ENCODE measurements at regions not wholly inside any gene's neighbourhood (a gene's known extent, or its start where the extent isn't known, plus 50 kb on each side); places are given as distances from the start of the nearest gene placed in this dataset.

DNA sequence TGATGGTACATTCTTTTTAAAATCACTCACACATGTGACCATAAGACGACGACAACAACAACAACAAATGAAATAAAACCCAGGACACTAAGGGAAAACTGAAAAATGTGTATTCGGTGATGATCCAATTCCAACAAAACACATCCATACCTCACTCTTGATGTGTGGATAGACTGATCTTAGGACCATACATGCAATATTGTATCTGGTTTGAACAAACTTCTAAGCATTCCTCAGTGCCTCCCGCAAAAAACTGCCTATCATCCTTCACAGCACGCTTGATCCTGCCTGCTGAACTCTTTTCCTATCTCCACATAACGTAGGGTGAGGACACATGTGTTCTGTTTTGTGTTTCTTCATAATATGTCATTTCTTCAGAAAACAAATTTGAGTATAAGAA is 415.2 kb downstream of the KCTD12 start:
- H3K4me1 Mint-ChIP-seq: no peaks in the 10 kb centered on the region
- H3K4me3 Mint-ChIP-seq: no peak overlapping the region
- H3K27ac Mint-ChIP-seq: no peak overlapping the region
- ATAC-seq (replicated peaks): no peak
- H3K36me3 Mint-ChIP-seq (ENCODE audit: low read depth): no peaks in the 10 kb centered on the region
- peaks cover 16% of the 10 kb centered on the region for H3K27me3 Mint-ChIP-seq
- H3K9me3 Mint-ChIP-seq: no peaks in the 10 kb centered on the region

DNA sequence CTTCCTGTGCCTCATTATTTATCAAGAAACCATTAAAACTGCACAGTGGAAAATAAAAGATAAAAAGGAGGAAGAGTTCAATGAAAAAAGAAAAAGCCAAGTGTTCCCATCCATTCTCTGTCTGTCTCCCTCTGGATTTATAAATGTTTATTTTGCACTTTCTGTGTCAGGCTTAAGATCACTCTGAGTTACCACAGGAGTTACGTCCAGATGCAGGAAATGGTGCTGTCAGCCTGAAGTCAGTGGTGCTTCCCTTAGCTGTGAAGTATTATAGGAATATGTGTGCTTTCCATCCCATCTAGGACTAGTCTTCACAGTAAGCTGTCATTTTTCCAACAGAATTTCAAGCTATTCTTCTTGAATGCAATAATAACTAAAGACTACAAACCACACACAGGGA is 420.2 kb downstream of the KCTD12 start:
- Mint-ChIP-seq H3K4me1 (no peaks in the 10 kb centered on the region), H3K4me3 (no peak overlapping the region), H3K9me3 (no peaks in the 10 kb centered on the region), H3K27ac (no peak overlapping the region), H3K27me3 (peaks cover 9% of the 10 kb centered on the region), H3K36me3 (ENCODE audit: low read depth) (no peaks in the 10 kb centered on the region)
- no peak for ATAC-seq (replicated peaks)

DNA sequence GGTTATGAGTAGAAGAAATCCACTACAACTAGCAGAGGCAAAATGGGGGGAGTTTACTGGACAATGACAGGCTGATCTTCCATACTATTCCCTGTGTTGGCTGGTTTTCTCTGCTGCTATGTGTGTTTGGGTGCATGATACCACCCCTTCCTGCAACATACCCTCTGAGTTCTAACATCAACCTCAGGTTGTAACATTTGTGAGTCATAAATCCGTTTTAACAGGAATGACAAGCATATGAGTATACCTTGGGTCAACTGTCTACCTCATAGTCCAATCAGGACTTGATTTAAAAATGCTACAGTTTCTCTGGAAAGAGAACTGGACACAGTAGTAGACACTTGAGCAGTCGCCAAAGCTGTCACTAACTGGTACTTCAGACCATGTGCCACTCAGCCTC is 422.9 kb downstream of the KCTD12 start:
- H3K27ac Mint-ChIP-seq: no peak overlapping the region
- H3K27me3 Mint-ChIP-seq: peaks cover 9% of the 10 kb centered on the region
- no peaks in the 10 kb centered on the region for H3K36me3 Mint-ChIP-seq (ENCODE audit: low read depth)
- no peaks in the 10 kb centered on the region for H3K9me3 Mint-ChIP-seq
- ATAC-seq (replicated peaks): no peak
- H3K4me1 Mint-ChIP-seq: no peaks in the 10 kb centered on the region
- no peak overlapping the region for H3K4me3 Mint-ChIP-seq

DNA sequence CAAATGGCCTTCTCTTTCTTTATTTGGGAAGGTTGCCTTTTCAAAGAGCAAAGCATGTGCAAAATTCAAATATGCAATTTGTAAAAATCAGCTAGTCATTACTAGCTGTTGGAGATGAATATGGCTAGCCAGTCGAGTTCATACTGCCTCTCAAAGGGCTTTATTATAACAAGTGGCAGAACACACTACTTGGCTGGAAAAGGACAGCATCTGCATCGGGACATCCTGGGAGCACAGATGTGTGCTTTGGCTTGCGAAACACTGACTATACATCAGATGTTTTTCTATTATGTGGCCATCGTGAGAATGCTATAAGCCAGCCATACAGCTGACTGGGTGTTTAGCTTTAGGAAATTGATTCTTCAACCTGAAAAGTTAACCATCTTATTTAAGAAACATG is 424.2 kb downstream of the KCTD12 start:
- Mint-ChIP-seq H3K27ac (no peak overlapping the region), H3K36me3 (ENCODE audit: low read depth) (no peaks in the 10 kb centered on the region), H3K4me3 (no peak overlapping the region), H3K9me3 (no peaks in the 10 kb centered on the region), H3K27me3 (peaks cover 5% of the 10 kb centered on the region), H3K4me1 (no peaks in the 10 kb centered on the region)
- no peak for ATAC-seq (replicated peaks)

DNA sequence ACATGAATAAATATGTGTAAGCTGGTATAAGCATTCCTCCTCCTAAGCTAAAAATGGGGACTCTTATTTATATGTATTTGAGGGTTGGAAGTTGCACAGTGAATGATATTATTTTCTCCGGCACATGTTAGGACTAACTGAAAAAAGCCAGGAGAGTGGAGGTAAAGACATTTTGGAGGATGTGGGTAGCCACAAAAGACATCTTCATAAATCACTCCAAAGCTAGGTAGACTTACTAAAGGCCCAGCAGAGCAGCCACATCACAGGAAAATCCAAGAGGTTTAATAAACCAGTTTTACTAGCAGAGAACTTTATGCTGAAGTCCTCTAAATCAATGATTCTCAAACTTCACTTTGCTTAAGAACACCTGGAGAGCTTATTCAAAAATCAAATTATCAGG is 424.7 kb downstream of the KCTD12 start:
- H3K27me3 Mint-ChIP-seq: peaks cover 1% of the 10 kb centered on the region
- no peak overlapping the region for H3K4me3 Mint-ChIP-seq
- no peaks in the 10 kb centered on the region for H3K36me3 Mint-ChIP-seq (ENCODE audit: low read depth)
- no peak for ATAC-seq (replicated peaks)
- no peaks in the 10 kb centered on the region for H3K9me3 Mint-ChIP-seq
- no peaks in the 10 kb centered on the region for H3K4me1 Mint-ChIP-seq
- H3K27ac Mint-ChIP-seq: no peak overlapping the region

DNA sequence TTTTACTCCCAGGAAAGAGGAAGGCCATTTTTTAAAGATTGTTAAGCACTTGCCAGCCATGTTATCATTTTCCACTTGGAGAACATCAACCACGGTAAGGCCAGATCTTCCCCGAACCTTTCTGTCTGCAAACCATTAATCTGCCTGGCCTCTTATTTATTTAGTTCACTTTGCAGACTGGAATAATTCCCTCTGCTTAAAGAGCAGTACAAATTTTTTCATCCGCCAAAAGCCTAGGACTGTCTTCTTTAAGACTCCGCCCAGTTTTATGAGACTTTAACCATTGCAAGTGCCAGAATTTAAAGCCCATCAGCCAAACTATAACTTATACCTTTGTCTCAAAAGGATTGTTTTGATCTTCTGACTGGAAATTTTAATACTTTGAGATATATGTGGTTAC is 426.3 kb downstream of the KCTD12 start:
- no peaks in the 10 kb centered on the region for H3K4me1 Mint-ChIP-seq
- H3K36me3 Mint-ChIP-seq (ENCODE audit: low read depth): no peaks in the 10 kb centered on the region
- H3K9me3 Mint-ChIP-seq: no peaks in the 10 kb centered on the region
- no peak overlapping the region for H3K4me3 Mint-ChIP-seq
- no peaks in the 10 kb centered on the region for H3K27me3 Mint-ChIP-seq
- ATAC-seq (replicated peaks): no peak
- H3K27ac Mint-ChIP-seq: no peak overlapping the region

DNA sequence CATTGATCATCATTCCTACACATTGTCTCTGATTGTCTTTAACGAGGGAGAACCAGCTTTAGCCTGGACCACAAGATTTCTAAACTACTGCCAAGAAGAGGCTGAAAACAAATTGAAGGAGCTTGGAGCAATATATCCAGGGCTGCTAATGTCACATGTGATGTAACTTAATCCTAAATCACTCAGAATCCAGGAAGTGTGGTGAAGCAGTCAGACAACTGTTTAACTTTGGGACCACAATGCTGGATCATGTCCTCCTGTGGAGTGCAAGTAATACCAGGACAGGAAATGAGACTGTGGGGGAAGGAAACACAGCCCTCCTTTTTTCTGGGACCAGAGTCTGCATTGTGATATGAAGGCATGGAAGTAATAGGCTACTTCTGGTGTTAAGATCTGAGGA is 430.2 kb downstream of the KCTD12 start:
- Mint-ChIP-seq H3K36me3 (ENCODE audit: low read depth) (no peaks in the 10 kb centered on the region), H3K4me1 (no peaks in the 10 kb centered on the region), H3K27me3 (no peaks in the 10 kb centered on the region), H3K27ac (no peak overlapping the region), H3K9me3 (peaks cover 8% of the 10 kb centered on the region), H3K4me3 (no peak overlapping the region)
- ATAC-seq (replicated peaks): no peak

DNA sequence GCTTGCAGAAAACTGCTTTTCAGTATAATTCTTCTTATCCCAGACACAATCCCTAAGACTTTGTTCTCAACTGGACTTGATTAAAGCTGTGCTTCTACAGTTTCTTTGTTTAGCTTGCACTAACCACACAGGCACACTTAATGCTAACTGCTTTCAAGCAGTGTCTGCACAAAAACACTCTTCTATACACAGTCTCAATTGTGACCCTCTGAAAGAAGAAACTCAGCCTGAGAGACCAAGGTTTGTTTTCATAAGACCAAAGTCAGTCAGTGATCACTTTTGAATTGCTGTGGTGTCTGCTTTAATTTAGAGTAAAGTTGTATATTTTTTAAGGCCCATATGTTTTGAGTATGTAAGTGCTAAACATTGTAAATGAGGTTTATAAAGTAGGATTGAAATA is 431.2 kb downstream of the KCTD12 start:
- no peaks in the 10 kb centered on the region for H3K36me3 Mint-ChIP-seq (ENCODE audit: low read depth)

DNA sequence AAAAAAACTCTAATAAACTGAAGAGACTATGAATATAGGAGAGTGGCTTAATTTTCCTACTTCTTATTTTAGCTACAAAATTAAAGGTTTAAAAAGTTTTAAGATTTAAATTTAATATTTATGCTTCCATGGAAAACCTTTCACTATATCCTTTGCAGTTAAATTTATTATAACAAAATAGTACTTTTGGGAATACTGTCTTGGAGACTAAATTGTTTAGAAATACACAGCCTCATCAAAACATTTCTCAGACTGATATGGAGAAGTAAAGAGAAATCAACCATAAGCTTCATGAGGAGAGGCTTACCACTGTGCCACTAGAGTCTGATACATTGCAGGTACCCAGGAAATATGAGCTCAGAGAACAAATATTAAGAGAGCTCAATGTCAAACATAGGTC is 436.5 kb downstream of the KCTD12 start:
- Mint-ChIP-seq H3K27me3 (no peaks in the 10 kb centered on the region), H3K4me3 (no peak overlapping the region), H3K36me3 (ENCODE audit: low read depth) (no peaks in the 10 kb centered on the region), H3K9me3 (peaks cover 12% of the 10 kb centered on the region), H3K4me1 (no peaks in the 10 kb centered on the region), H3K27ac (no peak overlapping the region)
- ATAC-seq (replicated peaks): no peak

More for the DNA sequence above, 431.2 kb downstream of the KCTD12 start:
- H3K27me3 Mint-ChIP-seq: no peaks in the 10 kb centered on the region
- no peak overlapping the region for H3K27ac Mint-ChIP-seq
- peaks cover 12% of the 10 kb centered on the region for H3K9me3 Mint-ChIP-seq
- H3K4me1 Mint-ChIP-seq: no peaks in the 10 kb centered on the region
- no peak for ATAC-seq (replicated peaks)
- no peak overlapping the region for H3K4me3 Mint-ChIP-seq

DNA sequence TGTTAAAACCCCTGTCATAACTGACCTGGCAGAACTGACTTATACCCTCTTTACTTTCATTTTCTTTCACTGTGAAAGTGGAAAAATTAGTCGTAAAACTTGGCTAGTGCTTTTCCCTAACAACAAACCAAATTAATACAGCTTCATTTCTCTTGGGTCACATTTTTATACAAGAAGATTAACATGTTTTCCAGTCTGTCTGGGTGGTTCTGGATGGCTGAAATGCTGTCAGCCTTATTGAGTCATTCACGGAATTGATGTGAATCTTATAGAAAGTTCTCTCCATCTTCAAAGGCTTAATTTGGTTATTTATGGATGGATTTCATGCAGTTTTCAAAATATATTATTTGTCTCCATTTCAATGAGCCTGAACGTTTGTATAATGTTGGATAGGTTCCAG is 440.0 kb downstream of the KCTD12 start:
- Mint-ChIP-seq H3K36me3 (ENCODE audit: low read depth) (no peaks in the 10 kb centered on the region), H3K9me3 (peaks cover 5% of the 10 kb centered on the region), H3K4me1 (no peaks in the 10 kb centered on the region), H3K27ac (no peak overlapping the region), H3K4me3 (no peak overlapping the region), H3K27me3 (no peaks in the 10 kb centered on the region)
- ATAC-seq (replicated peaks): no peak

DNA sequence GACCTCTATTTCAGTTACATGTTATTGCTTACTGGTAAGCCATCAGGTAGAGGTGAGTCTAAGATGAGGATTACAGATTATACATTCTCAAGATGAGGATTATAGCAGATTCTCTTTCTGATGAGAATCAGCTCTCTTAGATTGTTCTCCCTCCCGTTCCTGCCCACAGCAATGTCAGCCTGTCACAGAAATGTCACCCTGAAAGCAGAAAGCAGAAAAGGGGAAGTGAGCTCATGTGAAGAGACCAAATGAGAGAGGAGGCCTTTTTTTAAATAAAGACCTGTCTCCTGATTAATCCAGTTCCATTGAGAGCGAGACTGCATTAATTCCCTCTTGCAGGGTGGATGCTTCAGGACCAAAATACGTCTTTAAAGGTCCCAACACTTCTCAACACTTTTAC is 445.6 kb downstream of the KCTD12 start:
- ATAC-seq (replicated peaks): no peak
- Mint-ChIP-seq H3K27me3 (peaks cover 7% of the 10 kb centered on the region), H3K9me3 (no peaks in the 10 kb centered on the region), H3K4me3 (no peak overlapping the region), H3K27ac (no peak overlapping the region), H3K36me3 (ENCODE audit: low read depth) (no peaks in the 10 kb centered on the region), H3K4me1 (no peaks in the 10 kb centered on the region)

DNA sequence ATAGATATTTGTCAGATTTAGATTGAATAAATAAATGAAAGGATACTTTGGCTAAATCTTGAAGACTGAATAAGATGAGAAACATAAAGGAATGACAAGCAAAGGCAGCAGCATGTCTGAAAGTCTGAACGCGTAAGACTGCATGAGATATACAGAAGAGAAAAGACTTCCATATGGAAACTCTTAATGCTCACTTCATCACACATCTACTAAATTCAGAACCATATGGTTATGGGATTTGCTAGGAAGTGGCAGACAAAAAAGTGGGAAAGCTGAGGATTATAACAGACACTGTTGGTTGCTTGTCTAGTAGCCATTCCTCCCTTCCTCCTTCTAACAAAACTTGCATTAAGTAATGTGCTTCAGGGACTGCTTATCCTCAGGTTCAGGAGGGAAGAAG is 446.7 kb downstream of the KCTD12 start:
- Mint-ChIP-seq H3K9me3 (no peaks in the 10 kb centered on the region), H3K27me3 (peaks cover 7% of the 10 kb centered on the region), H3K36me3 (ENCODE audit: low read depth) (no peaks in the 10 kb centered on the region), H3K4me3 (no peak overlapping the region), H3K4me1 (no peaks in the 10 kb centered on the region), H3K27ac (no peak overlapping the region)
- ATAC-seq (replicated peaks): no peak

DNA sequence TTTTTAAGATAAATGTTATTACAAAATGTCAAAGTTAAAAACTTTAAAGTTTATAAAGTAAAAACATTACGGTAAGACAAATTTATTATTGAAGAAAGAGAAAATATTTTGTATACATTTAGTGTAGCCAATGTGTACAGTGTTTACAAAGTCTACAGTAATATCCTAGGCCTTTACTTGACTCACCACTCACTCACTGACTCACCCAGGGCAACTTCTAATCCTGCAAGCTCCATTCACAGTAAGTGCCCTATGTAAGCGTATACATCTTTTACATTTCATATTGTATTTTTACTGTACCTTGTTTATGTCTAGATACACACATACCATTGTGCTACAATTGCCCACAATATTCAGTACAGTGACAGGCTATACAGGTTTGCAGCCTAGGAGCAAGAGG is 448.2 kb downstream of the KCTD12 start:
- Mint-ChIP-seq H3K27ac (no peak overlapping the region), H3K36me3 (ENCODE audit: low read depth) (no peaks in the 10 kb centered on the region), H3K4me3 (no peak overlapping the region), H3K27me3 (peaks cover 7% of the 10 kb centered on the region), H3K4me1 (no peaks in the 10 kb centered on the region), H3K9me3 (no peaks in the 10 kb centered on the region)
- no peak for ATAC-seq (replicated peaks)

DNA sequence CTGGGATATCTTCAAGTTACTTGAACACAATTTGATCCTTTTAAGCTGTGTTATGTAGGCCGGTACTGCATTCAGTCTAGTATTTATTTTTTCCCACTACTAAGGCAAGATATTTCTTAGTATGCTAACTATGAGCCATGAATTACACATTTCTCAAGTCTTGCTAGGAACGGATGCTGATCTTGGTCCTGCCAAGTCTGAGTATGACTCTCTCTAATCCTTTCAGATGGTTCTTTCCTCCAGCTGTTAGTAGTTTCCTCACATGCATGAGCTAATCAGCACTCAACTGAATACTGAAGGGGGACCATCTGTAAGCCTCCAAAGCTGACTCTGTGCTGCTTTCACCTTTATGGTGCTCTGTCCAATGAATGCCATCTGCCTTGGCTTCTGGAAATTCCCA is 460.3 kb downstream of the KCTD12 start:
- no peak overlapping the region for H3K27ac Mint-ChIP-seq
- no peak overlapping the region for H3K4me3 Mint-ChIP-seq
- H3K4me1 Mint-ChIP-seq: no peaks in the 10 kb centered on the region
- no peaks in the 10 kb centered on the region for H3K36me3 Mint-ChIP-seq (ENCODE audit: low read depth)
- H3K27me3 Mint-ChIP-seq: no peaks in the 10 kb centered on the region
- H3K9me3 Mint-ChIP-seq: no peaks in the 10 kb centered on the region
- ATAC-seq (replicated peaks): no peak

DNA sequence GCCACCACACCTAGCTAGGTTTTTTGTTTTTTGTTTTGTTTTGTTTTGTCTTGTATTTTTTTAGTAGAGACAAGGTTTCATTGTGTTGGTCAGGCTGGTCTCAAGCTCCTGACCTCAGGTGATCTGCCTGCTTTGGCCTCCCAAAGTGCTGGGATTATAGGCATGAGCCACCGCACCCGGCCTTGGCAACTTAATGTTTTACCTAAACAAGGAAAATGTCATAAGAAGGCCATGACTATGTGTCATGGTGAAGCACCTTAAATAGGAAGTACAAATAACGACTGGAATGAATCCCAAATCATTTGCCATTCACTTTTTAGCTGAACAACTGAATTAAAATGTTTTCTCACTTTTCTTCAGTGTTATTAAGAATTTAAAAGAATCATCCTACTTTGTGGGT is 465.2 kb downstream of the KCTD12 start:
- H3K36me3 Mint-ChIP-seq (ENCODE audit: low read depth): no peaks in the 10 kb centered on the region
- H3K4me1 Mint-ChIP-seq: no peaks in the 10 kb centered on the region
- no peaks in the 10 kb centered on the region for H3K9me3 Mint-ChIP-seq
- no peak overlapping the region for H3K4me3 Mint-ChIP-seq
- H3K27ac Mint-ChIP-seq: no peak overlapping the region
- ATAC-seq (replicated peaks): no peak
- peaks cover 7% of the 10 kb centered on the region for H3K27me3 Mint-ChIP-seq

DNA sequence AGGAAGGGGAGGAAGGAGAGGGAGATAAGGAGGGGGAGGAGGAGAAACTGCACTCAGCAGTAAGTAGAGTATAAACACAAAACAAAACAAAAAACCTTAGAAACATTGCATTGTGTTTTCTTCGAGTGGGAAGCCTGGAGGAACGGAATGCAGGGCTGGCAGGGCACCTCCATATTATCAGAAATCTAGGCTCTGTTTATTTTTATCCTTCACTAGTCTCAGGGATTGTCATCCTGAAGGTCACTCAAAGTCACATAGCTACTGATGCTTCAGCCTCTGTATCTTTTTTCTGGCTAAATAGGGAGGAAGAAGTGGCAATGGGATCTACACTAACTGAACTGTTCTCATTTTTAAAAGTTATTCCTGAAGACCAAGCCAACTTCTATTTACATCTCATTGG is 467.8 kb downstream of the KCTD12 start:
- Mint-ChIP-seq H3K27ac (no peak overlapping the region), H3K27me3 (peaks cover 7% of the 10 kb centered on the region), H3K9me3 (no peaks in the 10 kb centered on the region), H3K36me3 (ENCODE audit: low read depth) (no peaks in the 10 kb centered on the region), H3K4me3 (no peak overlapping the region), H3K4me1 (no peaks in the 10 kb centered on the region)
- no peak for ATAC-seq (replicated peaks)
